Endothelial cell of umbilical vein (primary cell): ENCODE measurements at regions not wholly inside any gene's neighbourhood (a gene's known extent, or its start where the extent isn't known, plus 50 kb on each side); places are given as distances from the start of the nearest gene placed in this dataset.

Experiments
- CTCF ChIP-seq, 2 donors: IDR thresholded peaks; 1 replicate in 1 of 2; 2 replicates in 1 of 2; pipeline ENCODE4 v1.5.1; 2011; ENCODE audit warnings: low read length in 2 of 2, mild to moderate bottlenecking in 2 of 2, moderate library complexity in 2 of 2, control low read depth in 1 of 2, inconsistent platforms in 1 of 2, low read depth in 1 of 2; ENCODE audit not compliant: insufficient read depth in 1 of 2; ENCODE audit errors: extremely low read depth in 1 of 2
- EZH2 ChIP-seq: IDR thresholded peaks from 2 replicates; pipeline ENCODE4 v1.6.1; 2012; ENCODE audit warnings: borderline replicate concordance, low read depth, mild to moderate bottlenecking, moderate library complexity, low read length, inconsistent platforms; ENCODE audit not compliant: severe bottlenecking
- FOS ChIP-seq: IDR thresholded peaks from 2 replicates; pipeline ENCODE4 v1.6.1; 2011; ENCODE audit warnings: mild to moderate bottlenecking, low read length, moderate library complexity, borderline replicate concordance; ENCODE audit not compliant: insufficient read depth
- GATA2 ChIP-seq: IDR thresholded peaks from 2 replicates; pipeline ENCODE4 v1.7.0; 2011; ENCODE audit warnings: low read depth, mild to moderate bottlenecking, moderate library complexity, mixed read lengths, low read length; ENCODE audit not compliant: insufficient read length, insufficient read depth
- JUN ChIP-seq: IDR thresholded peaks from 2 replicates; pipeline ENCODE4 v1.6.1; 2011; ENCODE audit warnings: borderline replicate concordance, low read depth; ENCODE audit not compliant: insufficient read length, insufficient read depth
- MAX ChIP-seq: IDR thresholded peaks from 2 replicates; pipeline ENCODE4 v1.6.1; 2011; ENCODE audit not compliant: insufficient read depth, insufficient read length
- MYC ChIP-seq: IDR thresholded peaks from one replicate; pipeline ENCODE4 v1.6.1; 2011; ENCODE audit warnings: mild to moderate bottlenecking, low read depth, low read length
- POLR2A ChIP-seq: IDR thresholded peaks from 2 replicates; pipeline ENCODE4 v1.6.1; 2012; ENCODE audit warnings: low read depth, mild to moderate bottlenecking, control low read depth, low read length
- POLR2AphosphoS5 ChIP-seq: IDR thresholded peaks from 2 replicates; pipeline ENCODE4 v1.6.1; 2012; ENCODE audit warnings: low read depth, mild to moderate bottlenecking, control low read depth, low read length, moderate library complexity; ENCODE audit not compliant: insufficient read depth

- TF ChIP-seq MAX (no peak), GATA2 (no peak), CTCF (IDR thresholded peaks at IDR 0.05; ENCODE audit: extremely low read depth in 1 of 2, insufficient read depth in 1 of 2, low read depth in 1 of 2, low read length in 2 of 2) (no peak), POLR2A (no peak), POLR2AphosphoS5 (no peak), JUN (no peak), FOS (no peak), EZH2 (no peak), MYC (no peak)
These were observed 128.9 kb upstream of the PRSS1 start for GRCh38 chr7:142620402-142620801.
